ENCODE measurements at regions not wholly inside any gene's neighbourhood (a gene's known extent, or its start where the extent isn't known, plus 50 kb on each side); places are given as distances from the start of the nearest gene placed in this dataset.

GRCh38 chr1:219000631-219001030 lies 173.0 kb upstream of the LYPLAL1 start:
- no peak for DNase-seq

GRCh38 chr1:219010720-219011119 lies 163.0 kb upstream of the LYPLAL1 start:
- no peak for DNase-seq

- peak; percentile 88 for DNase-seq
Measured at GRCh38 chr1:219020386-219020785, 153.3 kb upstream of the LYPLAL1 start.

GRCh38 chr1:219020846-219021245 lies 152.8 kb upstream of the LYPLAL1 start:
- no peak for DNase-seq

- DNase-seq = peak; percentile 48
Measured at GRCh38 chr1:219027146-219027673, 146.5 kb upstream of the LYPLAL1 start.

GRCh38 chr1:219031809-219032208 lies 141.9 kb upstream of the LYPLAL1 start:
- no peak for DNase-seq

- no peak for DNase-seq
Measured at GRCh38 chr1:219038398-219038797, 135.3 kb upstream of the LYPLAL1 start.

GRCh38 chr1:219039017-219039681 lies 134.5 kb upstream of the LYPLAL1 start:
- DNase-seq = no peak

- DNase-seq = no peak
Measured at GRCh38 chr1:219039682-219040154, 134.0 kb upstream of the LYPLAL1 start.

- DNase-seq = no peak
Measured at GRCh38 chr1:219040291-219040690, 133.4 kb upstream of the LYPLAL1 start.

- peak; percentile 87 for DNase-seq
Measured at GRCh38 chr1:219041141-219041540, 132.5 kb upstream of the LYPLAL1 start.

GRCh38 chr1:219041818-219042217 lies 131.9 kb upstream of the LYPLAL1 start:
- DNase-seq = peak; percentile 13

GRCh38 chr1:219042769-219043168 lies 130.9 kb upstream of the LYPLAL1 start:
- DNase-seq = no peak

GRCh38 chr1:219045246-219045645 lies 128.4 kb upstream of the LYPLAL1 start:
- DNase-seq = no peak

- DNase-seq = no peak
Measured at GRCh38 chr1:219049501-219049900, 124.2 kb upstream of the LYPLAL1 start.

GRCh38 chr1:219050086-219050821 lies 123.4 kb upstream of the LYPLAL1 start:
- no peak for DNase-seq

- no peak for DNase-seq
Measured at GRCh38 chr1:219050822-219051125, 122.9 kb upstream of the LYPLAL1 start.

- DNase-seq = no peak
Measured at GRCh38 chr1:219051547-219051946, 122.1 kb upstream of the LYPLAL1 start.

- no peak for DNase-seq
Measured at GRCh38 chr1:219058891-219059820, 114.5 kb upstream of the LYPLAL1 start.

- DNase-seq = no peak
Measured at GRCh38 chr1:219060798-219061197, 112.9 kb upstream of the LYPLAL1 start.

GRCh38 chr1:219062161-219062560 lies 111.5 kb upstream of the LYPLAL1 start:
- no peak for DNase-seq

GRCh38 chr1:219066098-219066497 lies 107.6 kb upstream of the LYPLAL1 start:
- DNase-seq = no peak

All from fibroblast of upper back skin (primary cell).